AG20443 (cell line): ENCODE measurements at regions not wholly inside any gene's neighbourhood (a gene's known extent, or its start where the extent isn't known, plus 50 kb on each side); places are given as distances from the start of the nearest gene placed in this dataset.

Experiments
- DNase-seq: peaks from one replicate; pipeline ENCODE4 v3.0.0; 2012; ENCODE audit warnings: low spot score, mixed read lengths

DNA sequence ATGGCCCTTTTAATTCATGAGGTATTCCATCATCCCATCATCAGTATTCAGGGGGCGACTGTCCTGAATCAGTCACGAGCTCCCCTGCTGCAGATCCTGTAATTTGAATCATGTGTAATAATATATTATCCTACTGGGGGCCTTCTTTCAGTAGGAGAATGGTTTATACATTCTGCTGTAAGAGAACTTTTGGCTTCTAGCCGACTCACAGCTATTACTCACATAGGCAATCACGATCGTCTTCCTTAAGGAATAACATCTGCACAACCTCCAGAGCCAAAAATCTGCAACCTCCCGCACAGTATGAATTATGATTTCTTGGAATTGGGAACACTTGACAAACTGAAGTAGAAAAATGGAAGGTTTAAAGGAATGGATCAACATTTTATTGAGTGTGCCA, 343.0 kb downstream of the USP25 start:
- peak; percentile 26 for DNase-seq

- DNase-seq = no peak
Observed at GRCh38 chr21:16073586-16073985, 343.8 kb downstream of the USP25 start.

- DNase-seq = no peak
Observed at GRCh38 chr21:16074950-16075489, 345.2 kb downstream of the USP25 start.

- DNase-seq = no peak
Observed at GRCh38 chr21:16075649-16076282, 346.0 kb downstream of the USP25 start.

DNA sequence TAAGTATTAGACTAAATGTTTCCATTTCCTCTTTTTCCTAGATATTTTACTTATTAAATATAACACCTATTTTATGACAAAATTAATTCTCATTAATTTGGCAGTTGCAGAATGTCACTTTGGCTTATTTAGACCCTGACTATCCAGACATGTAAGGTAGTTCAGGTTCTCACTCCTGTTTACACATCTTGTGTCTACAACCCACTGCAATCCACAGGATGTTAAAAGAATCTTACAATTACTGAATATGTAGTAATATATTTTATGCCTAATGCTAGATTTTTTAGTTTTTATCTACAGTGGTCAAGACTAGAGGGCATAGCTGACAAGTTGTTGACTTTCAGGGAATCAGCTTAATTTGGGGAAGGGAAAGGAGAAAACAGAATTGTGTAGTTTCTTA, 346.7 kb downstream of the USP25 start:
- DNase-seq = no peak

DNA sequence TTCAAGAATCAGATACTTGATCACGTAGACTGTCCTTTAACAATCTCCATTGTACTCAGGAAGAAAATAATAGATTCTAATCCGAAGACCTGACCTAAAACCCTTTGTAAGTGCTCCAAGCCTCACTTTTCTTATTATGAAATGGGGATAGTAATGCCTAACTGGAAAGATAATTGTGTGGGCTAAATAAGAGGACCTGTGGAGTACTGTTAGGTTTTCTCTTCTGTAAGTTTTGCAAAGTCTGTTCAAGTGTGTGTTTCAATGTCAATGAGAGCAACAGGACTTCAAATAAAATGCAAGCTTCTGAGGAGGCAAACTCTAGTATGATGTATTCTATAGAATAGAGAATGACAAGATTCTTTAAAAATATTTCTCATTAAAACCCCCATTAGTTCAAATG, 348.6 kb downstream of the USP25 start:
- DNase-seq = no peak

- no peak for DNase-seq
Observed at GRCh38 chr21:16079830-16080229, 350.0 kb downstream of the USP25 start.

DNA sequence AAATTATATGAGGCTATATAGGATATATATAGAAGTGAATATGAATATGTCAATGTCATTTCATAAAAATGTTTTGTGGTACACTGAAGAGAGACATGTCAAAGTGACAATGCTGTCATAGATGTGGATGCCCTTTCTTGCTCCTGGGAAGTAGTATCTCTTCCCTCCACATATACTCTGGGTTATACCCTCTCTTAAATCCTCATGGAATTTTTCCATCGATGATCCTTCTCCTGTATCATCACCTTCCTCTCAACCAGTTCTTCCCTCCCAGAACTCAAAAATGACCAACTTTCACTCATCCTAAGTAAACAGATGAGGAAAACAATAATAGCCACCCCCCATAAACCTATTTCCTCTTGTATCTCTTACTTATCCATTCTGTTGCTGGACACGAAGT, 351.5 kb downstream of the USP25 start:
- no peak for DNase-seq

GRCh38 chr21:16082038-16082816, 352.4 kb downstream of the USP25 start:
- peak; percentile 14 for DNase-seq

- DNase-seq = peak; percentile 57
Observed at GRCh38 chr21:16084776-16085364, 355.1 kb downstream of the USP25 start.

GRCh38 chr21:16085421-16085820, 355.6 kb downstream of the USP25 start:
- peak; percentile 24 for DNase-seq

DNA sequence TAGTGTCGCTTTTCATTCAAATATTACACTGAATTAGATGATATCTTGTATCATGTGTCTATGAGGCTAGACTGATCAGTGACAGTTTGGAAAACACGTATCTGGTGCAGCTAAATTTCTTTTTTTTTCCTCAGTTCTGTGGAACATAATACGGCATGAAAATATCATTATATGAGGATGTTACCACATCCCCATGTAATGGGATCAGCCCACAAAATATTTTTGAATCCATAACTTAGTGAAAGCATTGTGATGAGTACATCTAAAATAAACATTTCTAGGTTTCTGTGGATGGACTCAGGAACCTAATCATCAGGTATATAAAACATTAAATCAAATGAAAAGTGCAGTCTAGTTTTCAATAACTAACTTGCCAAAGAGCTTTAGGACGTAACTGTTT, 356.3 kb downstream of the USP25 start:
- no peak for DNase-seq

DNA sequence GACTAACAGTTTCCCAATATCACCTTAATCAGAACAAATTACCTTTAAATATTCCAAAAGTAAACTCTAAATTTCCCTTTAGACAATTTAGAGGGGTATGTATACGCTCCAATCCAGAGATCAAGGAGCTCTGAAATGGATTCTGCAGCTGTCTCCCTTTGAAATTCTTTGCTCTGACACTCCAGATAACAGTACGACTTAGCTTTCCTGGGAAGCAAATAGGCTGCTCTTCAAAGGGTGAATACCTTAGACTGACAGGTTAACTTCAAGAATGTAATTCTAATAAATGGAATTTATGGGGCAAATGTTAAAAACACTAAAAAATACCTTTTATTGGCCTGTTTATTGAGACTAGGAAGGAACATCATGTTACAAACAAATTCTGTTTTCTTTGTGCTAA, 357.2 kb downstream of the USP25 start:
- no peak for DNase-seq

DNA sequence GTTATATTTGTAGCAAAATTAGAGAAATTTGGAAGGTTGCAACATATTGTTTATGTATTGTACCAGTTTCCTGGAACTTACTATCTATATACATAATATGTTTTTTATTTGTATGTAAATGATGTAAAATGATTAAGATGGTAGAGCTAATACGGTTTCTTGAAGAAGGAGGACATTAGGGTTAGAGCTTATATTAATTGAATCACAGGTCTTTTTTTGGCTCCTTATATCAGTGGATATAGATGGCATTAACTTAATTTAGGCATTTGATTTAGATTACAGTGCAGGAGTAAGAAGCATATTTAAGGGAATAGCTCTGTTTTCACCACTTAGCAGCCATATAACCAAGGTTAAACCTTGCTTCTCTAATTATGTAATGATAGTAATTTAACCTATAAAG, 357.7 kb downstream of the USP25 start:
- DNase-seq = no peak

GRCh38 chr21:16088056-16088455, 358.3 kb downstream of the USP25 start:
- no peak for DNase-seq

- DNase-seq = no peak
Observed at GRCh38 chr21:16095005-16095404, 365.2 kb downstream of the USP25 start.

DNA sequence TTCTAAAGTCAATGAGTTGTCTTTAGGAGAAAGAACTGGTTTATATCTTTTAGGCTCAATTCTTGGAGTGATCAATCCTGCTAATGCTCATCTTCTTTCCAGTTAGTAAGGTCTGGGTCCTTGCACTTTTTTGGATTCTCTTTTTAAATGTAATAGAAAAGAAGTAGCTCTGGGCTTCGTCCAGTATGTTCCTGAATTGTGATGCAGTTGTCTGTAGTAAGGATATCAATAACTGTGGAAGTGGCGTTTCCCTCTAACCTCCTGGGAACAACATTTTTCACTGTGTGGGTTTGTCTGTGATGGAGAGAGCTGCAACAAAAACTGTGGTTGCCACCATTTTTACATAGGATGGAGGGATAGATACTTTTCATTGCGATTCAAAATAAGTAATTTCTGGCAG, 367.2 kb downstream of the USP25 start:
- DNase-seq = no peak

- DNase-seq = no peak
Observed at GRCh38 chr21:16102113-16102512, 372.3 kb downstream of the USP25 start.

GRCh38 chr21:16108561-16109075, 378.8 kb downstream of the USP25 start:
- no peak for DNase-seq

- no peak for DNase-seq
Observed at GRCh38 chr21:16113052-16113715, 383.4 kb downstream of the USP25 start.

DNA sequence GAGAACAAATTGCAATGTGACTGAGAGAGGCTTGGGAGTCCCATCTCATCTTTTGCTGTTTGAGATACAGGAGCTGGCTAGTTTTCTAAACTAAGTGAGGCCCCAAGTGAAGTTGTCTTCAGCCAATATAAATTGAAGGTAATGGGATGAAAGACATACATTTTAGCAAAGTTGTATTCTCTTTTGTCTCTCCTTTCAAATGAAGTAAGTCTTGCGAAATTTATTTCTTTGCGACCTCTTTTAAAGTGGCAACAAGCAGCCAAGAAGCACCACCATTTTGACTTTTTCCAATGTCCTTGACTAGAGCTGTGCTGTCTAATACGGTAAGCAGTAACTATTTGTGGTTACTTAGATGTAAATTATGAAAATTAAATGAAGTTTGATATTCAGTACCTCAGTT, 385.7 kb downstream of the USP25 start:
- DNase-seq = no peak

DNA sequence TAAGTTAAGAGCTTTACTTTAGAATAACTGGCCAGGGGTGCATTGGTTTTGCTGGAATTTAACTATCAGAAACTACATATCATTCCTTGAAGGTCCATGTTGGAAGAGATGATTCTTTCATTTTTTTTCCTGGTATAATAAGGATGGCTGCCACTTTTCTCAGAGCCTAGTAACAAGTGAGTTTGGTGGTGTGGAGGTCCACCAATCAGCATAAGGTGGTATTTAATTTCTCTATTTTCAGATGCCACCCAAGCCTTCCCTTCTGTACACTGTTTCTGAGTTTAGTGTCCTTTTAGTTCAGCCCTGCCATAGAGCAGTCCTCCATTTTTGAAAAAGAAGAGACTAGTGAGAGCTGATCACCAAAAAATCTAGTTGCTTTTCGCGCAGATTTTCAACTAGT, 386.3 kb downstream of the USP25 start:
- DNase-seq = no peak
